GM12864 (cell line): ENCODE measurements at regions not wholly inside any gene's neighbourhood (a gene's known extent, or its start where the extent isn't known, plus 50 kb on each side); places are given as distances from the start of the nearest gene placed in this dataset.

Source experiments
- DNase-seq: peaks from one replicate; pipeline ENCODE4 v3.0.0-alpha.2; 2011; ENCODE audit warnings: low read depth
- H3K4me3 ChIP-seq: 2 replicates; pipeline ENCODE4 v1.5.1; 2011; ENCODE audit warnings: mild to moderate bottlenecking, low read depth, low read length, control low read depth
- TF ChIP-seq, protein P1 (sequence below): IDR thresholded peaks from 2 replicates; pipeline ENCODE4 v1.5.1; 2011; ENCODE audit warnings: low read depth, mild to moderate bottlenecking, moderate library complexity, low read length, control low read depth, inconsistent platforms; ENCODE audit errors: missing control alignments

DNA sequence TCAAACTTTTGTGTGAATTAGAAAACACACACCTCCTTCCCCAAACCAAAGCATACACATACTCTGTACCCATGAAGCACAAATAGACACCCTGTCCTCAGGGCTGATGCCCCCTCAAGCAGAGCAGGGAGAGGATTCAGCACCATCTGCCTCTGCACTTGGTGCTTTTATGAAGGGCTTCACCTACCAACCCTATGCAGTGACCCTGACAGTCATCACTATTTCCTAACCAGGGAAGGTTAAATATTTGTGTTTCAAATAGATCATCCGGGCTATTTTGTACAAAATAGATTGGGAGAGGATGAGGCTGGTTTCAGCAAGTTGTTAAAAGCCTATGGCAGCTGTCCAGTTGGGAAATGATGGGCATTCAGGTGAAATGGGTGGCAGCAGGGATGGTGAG lies 396.2 kb downstream of the ZSWIM6 start:
- H3K4me3 ChIP-seq, result no peak overlapping the region
- TF ChIP-seq, protein P1, sequence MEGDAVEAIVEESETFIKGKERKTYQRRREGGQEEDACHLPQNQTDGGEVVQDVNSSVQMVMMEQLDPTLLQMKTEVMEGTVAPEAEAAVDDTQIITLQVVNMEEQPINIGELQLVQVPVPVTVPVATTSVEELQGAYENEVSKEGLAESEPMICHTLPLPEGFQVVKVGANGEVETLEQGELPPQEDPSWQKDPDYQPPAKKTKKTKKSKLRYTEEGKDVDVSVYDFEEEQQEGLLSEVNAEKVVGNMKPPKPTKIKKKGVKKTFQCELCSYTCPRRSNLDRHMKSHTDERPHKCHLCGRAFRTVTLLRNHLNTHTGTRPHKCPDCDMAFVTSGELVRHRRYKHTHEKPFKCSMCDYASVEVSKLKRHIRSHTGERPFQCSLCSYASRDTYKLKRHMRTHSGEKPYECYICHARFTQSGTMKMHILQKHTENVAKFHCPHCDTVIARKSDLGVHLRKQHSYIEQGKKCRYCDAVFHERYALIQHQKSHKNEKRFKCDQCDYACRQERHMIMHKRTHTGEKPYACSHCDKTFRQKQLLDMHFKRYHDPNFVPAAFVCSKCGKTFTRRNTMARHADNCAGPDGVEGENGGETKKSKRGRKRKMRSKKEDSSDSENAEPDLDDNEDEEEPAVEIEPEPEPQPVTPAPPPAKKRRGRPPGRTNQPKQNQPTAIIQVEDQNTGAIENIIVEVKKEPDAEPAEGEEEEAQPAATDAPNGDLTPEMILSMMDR, result no peak
- DNase-seq, result no peak

DNA sequence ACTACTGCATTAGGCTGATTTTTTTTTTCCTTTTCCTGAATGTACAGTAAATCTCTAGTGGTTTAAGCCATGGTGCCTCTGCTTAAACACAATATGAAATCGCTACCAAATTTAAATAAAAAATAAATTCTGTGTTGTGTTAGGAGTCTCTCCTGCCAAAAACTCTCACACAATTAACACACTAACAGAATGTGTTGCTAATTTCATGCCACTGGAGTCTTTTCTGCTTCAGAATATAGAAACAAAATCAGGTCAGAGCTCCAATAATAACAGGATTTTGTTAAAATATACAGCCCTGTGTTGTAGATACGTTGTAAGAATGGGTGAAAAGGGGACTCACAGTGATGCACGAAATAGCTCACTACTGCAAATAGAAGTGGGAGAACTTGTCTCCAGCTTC lies 398.8 kb downstream of the ZSWIM6 start:
- TF ChIP-seq, protein P1, result no peak
- H3K4me3 ChIP-seq, result no peak overlapping the region
- no peak for DNase-seq

DNA sequence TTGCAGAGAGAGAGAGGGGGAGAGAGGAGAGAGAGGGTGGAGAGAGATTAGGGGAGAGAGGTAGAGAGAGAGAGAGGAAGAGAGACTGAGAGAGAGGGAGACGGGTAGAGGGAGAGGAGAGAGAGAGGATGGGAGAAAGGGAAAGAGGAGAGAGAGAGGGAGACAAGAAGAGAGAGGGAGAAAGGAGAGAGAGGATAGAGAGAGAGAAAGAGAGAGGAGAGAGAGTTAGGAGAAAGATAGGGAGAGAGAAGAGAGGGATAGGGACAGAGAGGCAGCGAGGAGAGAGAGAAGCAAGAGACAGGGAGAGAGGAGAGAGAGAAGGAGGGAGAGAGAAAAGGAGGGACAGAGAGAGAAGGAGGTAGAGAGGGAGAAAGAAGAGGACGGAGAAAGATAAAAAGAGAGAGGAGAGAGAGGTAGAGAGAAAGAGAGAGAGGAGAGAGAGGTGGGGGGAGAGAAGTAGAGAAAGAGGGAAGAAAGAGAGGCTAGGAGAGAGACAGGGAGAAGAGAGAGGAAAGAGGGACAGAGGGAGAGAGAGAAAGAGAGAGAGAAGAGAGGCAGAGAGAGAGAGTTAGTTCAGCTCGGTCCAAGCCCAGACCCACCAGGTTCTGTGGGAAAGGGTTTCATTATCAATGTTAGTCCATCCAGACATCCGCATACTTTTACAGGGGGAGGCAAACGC lies 399.3 kb downstream of the ZSWIM6 start:
- no peak overlapping the region for H3K4me3 ChIP-seq
- TF ChIP-seq, protein P1, result no peak

DNA sequence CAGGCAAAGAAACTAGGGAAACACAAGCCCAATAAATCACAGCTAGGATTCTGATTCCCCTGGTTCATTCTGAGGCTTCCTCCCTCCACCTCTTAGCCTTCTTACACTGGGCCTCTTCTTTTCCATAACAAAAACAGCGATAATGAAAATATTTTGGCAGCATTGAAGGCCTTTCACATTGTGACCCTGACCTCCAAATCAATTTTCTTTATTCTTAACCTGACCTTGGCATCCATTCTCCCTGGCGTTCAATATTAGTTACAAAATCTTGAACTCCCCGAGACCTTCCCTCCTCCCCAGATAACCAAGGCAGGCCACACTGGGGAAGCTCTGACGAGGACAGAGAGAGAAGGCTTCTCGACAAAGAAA lies 399.9 kb downstream of the ZSWIM6 start:
- DNase-seq, result no peak
- H3K4me3 ChIP-seq, result no peak overlapping the region
- TF ChIP-seq, protein P1, result no peak

More for the DNA sequence above, 399.3 kb downstream of the ZSWIM6 start:
- DNase-seq, result no peak

DNA sequence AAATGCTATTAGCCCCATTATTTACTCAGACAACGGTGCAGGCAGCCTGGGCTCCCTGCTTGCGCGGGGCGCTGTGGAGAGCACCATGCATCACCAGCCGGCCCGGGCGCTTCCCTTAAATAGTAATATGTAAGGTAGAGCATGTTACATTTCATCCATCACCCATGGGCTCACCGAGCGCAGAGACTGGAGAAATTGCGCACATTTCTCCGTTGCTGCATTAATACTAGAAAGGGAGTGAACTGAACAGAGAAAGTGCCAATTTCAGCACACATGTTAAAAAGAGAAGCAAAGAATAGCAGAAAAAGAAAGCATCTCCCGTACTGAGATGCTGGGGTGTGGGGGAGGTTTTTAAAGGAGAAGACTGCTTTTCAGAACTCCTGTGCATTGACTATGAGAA lies 400.3 kb downstream of the ZSWIM6 start:
- H3K4me3 ChIP-seq, result no peak overlapping the region
- no peak for DNase-seq
- TF ChIP-seq, protein P1, result no peak

DNA sequence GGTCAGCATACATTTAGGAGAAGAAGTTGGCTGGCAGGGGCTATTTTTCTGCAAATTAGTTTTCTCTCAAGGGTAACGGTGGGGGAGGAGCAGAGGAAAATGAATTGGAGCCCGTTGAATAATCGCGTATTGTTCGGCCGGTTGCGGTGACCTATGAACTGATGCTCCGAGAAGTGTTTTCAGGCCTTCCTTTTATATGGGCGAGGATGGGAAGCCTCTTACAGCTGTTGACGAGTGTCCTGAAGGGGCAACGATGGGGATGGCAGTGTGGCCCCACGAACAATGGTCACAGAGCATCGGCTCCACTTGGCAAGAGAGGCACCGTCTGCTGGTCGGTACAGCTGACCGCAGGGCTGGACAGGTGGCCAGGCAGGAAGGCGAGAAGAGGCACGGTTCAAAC lies 400.7 kb downstream of the ZSWIM6 start:
- TF ChIP-seq, protein P1, result no peak
- DNase-seq, result no peak
- no peak overlapping the region for H3K4me3 ChIP-seq

DNA sequence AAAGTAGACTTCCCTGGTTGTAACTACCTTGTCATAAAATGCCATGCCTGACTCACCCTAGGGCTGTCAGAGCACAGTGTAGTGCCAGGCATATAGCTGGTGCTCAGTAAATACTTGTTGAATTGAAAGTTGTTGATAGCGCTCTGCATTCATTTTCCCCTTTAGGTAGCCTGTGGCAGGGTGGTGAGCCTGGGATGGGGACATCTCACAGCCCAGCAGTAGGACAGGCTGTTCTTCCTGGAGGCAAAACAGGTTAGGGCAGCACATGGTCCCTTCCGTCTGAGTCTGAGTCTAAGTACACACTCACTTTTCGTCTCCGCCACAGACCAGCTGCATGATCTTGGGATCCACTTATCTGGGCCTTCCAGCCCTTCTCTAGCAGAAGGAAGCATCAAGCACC lies 401.9 kb downstream of the ZSWIM6 start:
- TF ChIP-seq, protein P1, result no peak
- DNase-seq, result no peak
- no peak overlapping the region for H3K4me3 ChIP-seq
